HCEC 1CT (cell line): ENCODE measurements at regions not wholly inside any gene's neighbourhood (a gene's known extent, or its start where the extent isn't known, plus 50 kb on each side); places are given as distances from the start of the nearest gene placed in this dataset.
"Not testable (repeated sequence)": the region's sequence is repeated elsewhere in the genome, so short reads cannot be mapped to it uniquely, and the experiment has no call there.

Experiments
- DNase-seq: peaks from one replicate; pipeline ENCODE4 v3.0.0-alpha.2; 2017

DNA sequence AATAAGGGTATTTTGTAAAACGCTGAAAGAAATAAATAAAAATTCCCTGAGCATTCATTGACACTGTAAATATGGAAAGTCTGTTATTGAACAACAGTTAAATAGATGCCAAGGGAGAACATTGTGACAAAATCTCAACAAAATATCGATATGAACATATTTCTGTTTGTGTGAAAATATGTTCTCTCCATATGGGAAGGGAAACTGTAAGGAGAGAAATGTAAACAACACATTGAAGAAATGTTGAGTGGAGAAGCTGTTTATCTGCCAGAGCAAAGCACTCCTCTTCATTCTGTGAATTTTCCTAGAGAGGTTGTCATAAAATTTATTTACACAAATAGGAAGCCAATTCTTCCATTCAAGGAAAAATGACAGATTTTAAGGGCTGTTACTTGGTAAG is 57.1 kb upstream of the EOMES start:
- no peak for DNase-seq

- no peak for DNase-seq
Observed at GRCh38 chr3:27789420-27789819, 67.3 kb upstream of the EOMES start.

GRCh38 chr3:27791956-27792355 is 69.8 kb upstream of the EOMES start:
- DNase-seq, result no peak

DNA sequence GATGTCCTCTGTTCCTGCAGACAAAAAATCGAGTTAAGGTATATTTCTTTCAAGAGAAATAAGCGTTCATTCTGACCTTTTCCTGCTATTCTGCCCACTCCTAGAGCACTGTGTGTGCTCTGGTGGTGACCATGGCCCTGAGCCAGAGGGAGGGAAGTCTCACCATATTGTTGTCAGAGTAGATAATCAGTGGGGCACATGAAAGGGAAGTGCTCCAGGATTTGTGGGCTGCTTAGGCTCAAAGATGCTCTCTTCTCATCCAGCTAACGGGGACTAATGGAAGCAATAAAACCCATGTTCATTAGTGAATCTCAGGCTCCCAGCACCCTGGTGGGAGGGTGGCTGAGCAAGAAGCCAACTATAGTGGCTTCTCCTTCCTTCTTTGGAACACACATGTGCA is 70.7 kb upstream of the EOMES start:
- DNase-seq, result no peak

DNA sequence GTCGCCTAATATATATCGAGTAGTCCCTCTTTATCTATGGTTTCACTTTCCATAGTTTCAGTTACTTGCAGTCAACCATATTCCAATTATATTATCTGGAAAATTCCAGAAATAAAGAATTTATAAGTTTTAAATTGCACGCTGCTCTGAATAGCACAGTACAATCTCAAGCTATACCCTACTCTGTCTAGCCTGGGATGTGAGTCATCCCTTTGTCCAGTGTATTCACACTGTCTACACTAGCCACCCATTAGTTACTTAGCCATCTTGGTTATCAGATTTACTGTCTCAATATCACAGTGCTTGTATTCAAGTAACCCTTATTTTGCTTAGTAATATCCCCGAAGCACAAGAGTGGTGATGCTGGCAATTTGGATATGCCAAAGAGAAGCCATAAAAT is 72.1 kb upstream of the EOMES start:
- no peak for DNase-seq

GRCh38 chr3:27796365-27796875 is 74.3 kb upstream of the EOMES start:
- DNase-seq, result no peak

GRCh38 chr3:27797773-27798172 is 75.7 kb upstream of the EOMES start:
- no peak for DNase-seq

GRCh38 chr3:27800261-27800660 is 78.1 kb upstream of the EOMES start:
- DNase-seq, result no peak

DNA sequence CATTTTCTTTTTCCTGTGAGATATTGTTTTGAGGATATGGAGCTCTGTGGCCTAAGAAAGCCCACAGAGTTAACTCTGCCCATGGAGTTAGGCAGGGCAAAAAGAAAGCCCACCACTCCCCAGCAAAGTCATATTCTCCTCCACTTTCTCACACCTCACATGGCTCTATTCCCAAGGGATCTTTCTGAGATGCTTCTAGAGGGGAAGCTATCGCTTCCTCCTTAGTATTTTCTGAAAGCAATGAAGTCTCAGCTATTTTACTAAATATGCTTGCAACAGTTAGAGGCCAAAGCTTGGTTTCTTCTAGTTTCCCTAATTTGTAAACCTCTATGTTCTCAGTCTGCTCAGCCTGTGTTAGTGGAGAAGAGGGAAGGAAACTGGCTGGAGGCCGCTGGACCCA is 80.3 kb upstream of the EOMES start:
- no peak for DNase-seq

GRCh38 chr3:27802849-27803248 is 80.7 kb upstream of the EOMES start:
- no peak for DNase-seq

GRCh38 chr3:27805282-27805681 is 83.2 kb upstream of the EOMES start:
- DNase-seq, result no peak

- DNase-seq, result no peak
Observed at GRCh38 chr3:27813255-27813654, 91.1 kb upstream of the EOMES start.

DNA sequence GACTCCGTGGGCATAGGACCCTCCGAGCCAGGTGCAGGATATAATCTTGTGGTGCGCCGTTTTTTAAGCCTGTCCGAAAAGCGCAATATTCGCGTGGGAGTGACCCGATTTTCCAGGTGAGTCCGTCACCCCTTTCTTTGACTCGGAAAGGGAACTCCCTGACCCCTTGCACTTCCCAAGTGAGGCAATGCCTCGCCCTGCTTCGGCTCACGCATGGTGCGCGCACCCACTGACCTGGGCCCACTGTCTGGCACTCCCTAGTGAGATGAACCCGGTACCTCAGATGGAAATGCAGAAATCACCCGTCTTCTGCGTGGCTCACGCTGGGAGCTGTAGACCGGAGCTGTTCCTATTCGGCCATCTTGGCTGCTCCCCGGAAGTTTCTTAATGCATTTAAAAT is 99.5 kb upstream of the EOMES start:
- DNase-seq, result not testable (repeated sequence)

DNA sequence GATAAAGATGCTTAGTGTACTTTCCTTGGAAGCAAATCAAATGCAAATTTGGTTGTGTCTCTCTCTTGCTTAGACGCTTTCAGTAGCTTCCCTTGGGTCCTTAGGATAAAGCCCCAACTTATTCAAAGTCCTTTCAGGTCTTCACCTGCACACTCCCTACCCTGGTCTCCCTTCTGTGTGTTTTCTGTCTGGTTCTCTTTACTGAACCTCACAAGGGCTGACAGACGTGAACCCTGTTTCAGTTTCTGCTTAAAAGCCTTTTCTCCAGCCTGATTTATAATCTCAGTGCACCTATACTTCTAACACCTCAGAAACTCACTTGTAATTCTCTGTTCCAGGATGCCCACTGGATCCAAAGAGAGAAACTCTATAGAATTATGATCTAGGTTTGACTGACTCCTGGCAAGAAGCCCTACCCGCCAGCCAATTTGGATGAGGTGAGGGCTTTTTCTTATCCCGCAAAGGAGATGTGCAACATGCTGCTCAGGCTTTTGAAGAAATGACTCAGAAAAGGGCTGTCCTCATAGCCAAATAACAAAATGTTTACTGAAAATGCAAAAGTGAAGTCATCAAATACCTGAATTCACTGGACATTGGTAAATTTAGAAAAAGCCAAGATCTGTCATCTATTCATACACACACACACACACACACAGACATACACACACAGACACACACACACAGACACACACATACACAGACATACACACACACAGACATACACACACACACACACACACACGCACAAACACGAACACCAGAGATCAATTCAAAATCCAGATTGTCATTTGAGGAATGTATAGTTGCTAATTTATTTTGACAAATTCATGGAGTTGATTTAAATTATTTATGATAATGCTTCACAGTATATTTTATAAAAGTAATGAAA is 102.4 kb upstream of the EOMES start:
- DNase-seq, result no peak

DNA sequence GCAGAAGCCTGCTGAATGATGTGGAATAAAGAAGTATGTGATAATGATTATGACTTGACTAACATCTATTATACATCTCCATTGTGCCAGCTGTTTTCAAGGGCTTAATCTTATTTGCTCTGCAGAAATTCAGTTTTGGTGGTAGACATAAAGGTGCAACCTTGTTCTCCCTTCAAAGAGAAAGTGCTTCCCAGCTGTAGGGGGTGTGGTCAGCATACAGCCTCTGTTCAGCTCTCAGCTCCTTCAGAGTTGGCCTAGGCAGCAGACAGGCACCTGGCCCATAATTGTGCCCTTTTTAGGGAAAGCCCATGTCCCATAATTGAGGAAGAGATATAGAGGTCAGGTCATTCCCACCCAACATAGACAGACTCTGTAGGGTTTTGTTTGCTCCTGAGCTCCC is 104.3 kb upstream of the EOMES start:
- DNase-seq, result no peak

DNA sequence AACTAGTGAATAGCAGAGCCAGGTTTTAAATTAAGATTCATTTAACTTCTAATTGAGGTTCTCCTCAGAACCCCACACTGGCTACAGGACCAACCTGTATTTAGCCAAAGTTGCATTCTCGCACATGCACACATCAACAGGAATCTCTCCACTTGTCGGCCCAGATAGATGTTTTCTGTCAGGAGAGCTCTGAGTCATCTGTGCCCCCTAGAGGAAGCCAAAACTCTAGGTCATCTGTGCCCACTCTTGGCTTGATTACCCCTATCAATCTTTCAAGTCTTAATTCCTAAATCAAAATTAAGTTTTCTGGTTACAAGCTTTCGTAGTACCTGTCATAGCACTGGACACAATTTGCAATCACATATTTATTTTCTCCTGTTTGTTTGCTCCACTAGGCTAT is 104.9 kb upstream of the EOMES start:
- no peak for DNase-seq

GRCh38 chr3:27840807-27841594 is 118.9 kb upstream of the EOMES start:
- no peak for DNase-seq

GRCh38 chr3:27844052-27844675 is 122.0 kb upstream of the EOMES start:
- DNase-seq, result no peak

DNA sequence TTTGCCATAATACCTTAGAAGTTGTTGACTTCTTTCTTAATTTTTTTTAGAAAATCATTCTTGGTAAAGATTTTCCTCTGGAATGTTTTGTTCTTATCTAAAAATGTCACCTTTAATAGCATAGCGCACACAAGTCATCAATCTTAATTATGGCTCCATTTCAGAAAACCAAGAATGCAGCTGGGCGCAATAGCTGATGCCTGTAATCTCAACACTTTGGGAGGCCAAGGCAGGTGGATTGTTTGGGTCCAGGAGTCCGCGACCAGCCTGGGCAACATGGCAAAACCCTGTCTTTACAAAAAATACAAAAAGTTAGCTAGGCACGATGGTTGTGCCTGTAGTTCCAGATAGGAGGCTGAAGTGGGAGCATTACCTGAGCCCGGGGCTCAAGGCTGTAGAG is 125.6 kb upstream of the EOMES start:
- no peak for DNase-seq

- no peak for DNase-seq
Observed at GRCh38 chr3:27848826-27849225, 126.7 kb upstream of the EOMES start.

GRCh38 chr3:27859821-27860220 is 137.7 kb upstream of the EOMES start:
- no peak for DNase-seq

DNA sequence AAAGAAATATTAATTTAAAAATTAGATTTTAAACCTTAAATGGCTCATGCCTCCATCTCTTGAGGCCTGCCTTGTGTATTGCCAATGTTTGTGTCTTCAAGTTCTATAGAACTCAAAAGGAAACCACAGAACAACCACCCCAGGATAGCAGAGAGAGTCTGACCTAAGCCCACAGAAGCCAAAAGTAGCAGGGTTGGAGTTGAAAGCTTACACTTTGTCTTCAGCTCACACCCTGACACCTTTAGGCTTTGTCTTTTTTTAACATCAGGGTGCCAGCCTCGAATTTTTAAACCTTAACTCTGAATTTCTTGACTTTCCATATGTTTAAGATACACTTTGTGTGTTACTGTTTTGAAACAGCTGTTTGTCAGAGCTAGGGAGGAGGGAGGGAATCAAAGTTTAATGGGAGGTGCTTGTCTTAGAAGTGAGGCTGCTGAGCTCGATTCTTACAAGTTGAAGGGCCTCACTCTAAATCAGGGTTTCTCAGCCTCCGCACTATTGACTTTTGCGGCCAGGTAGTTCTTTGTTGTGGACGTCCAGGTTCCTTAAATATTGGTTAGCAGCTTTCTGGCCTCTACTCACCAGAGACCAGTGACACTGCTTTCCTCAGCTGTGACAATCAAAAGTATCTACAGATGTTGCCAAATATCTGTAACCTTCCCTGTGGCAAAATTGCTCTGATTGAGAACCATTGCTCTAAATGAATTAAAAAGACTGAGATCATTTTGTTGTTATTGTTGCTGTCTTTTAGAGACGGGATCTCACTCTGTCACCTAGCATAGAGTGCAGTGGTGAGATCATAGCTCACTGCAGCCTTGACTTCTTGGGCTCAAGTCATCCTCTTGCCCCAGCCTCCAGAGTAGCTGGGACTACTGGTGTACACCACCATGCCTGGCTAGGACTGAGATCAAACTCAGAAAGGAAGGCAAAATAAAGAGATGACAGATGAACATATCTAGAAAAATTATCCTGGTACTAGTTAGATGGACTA is 139.2 kb upstream of the EOMES start:
- no peak for DNase-seq
